Uterus (tissue), 3 donors: ENCODE measurements at regions not wholly inside any gene's neighbourhood (a gene's known extent, or its start where the extent isn't known, plus 50 kb on each side); places are given as distances from the start of the nearest gene placed in this dataset.

Experiments
- DNase-seq, 2 donors: peaks; one replicate each; pipeline ENCODE4 v3.0.0-alpha.2; 2019 to 2020
- H3K27ac ChIP-seq, 2 donors: fragments of 200-600 bp; sonication (generic); 1 replicate in 1 of 2; 2 replicates in 1 of 2; pipeline ENCODE4 v1.5.1; 2016 to 2018
- H3K27me3 ChIP-seq, 2 donors: fragments of 200-600 bp; sonication (generic); one replicate each; pipeline ENCODE4 v1.5.1; 2018 to 2019; ENCODE audit warnings: control low read depth in 1 of 2
- H3K36me3 ChIP-seq, 2 donors: fragments of 200-600 bp; sonication (generic); one replicate each; pipeline ENCODE4 v1.5.1; 2019; ENCODE audit warnings: control low read depth in 1 of 2
- H3K4me1 ChIP-seq, 2 donors: fragments of 200-600 bp; sonication (generic); one replicate each; pipeline ENCODE4 v1.5.1; 2018 to 2019; ENCODE audit warnings: control low read depth in 1 of 2
- H3K4me3 ChIP-seq, 2 donors: fragments of 200-600 bp; sonication (generic); 1 replicate in 1 of 2; 2 replicates in 1 of 2; pipeline ENCODE4 v1.5.1; 2018 to 2019; ENCODE audit warnings: mild to moderate bottlenecking in 1 of 2
- H3K9me3 ChIP-seq, 2 donors: fragments of 200-600 bp; sonication (generic); one replicate each; pipeline ENCODE4 v1.5.1; 2019; ENCODE audit warnings: control low read depth in 1 of 2
- CTCF ChIP-seq, 4 experiments: fragments of 200-600 bp in 2 of 4; fragments of 450-650 bp in 2 of 4; sonication (generic) in 2 of 4; IDR thresholded peaks; one replicate each; pipeline ENCODE4 v1.5.1; 2016 to 2019; ENCODE audit warnings: antibody characterized with exemption in 4 of 4, mild to moderate bottlenecking in 2 of 4, moderate library complexity in 1 of 4
- POLR2A ChIP-seq, 2 donors: fragments of 450-650 bp; IDR thresholded peaks; one replicate each; pipeline ENCODE4 v1.6.1; 2016; ENCODE audit warnings: antibody characterized with exemption in 2 of 2, mild to moderate bottlenecking in 1 of 2, moderate library complexity in 1 of 2
- intact Hi-C: fragments of 100-400 bp; cut with DNase I; formaldehyde crosslinking; loops from one replicate; pipeline ENCODE4 v1.15.1; 2023; ENCODE audit warnings: low total_unique reads
- donor health status: DM: yes; HTN: yes; CAD: no.

GRCh38 chr6:97914912-97915311 lies 631.9 kb upstream of the MMS22L start:
- H3K27ac ChIP-seq: no peak overlapping the region
- no peaks in the 10 kb centered on the region for H3K9me3 ChIP-seq
- H3K36me3 ChIP-seq: no peaks in the 10 kb centered on the region
- H3K27me3 ChIP-seq: no peaks in the 10 kb centered on the region
- intact Hi-C loops: no loop called here
- no peak overlapping the region for H3K4me3 ChIP-seq
- TF ChIP-seq CTCF (IDR thresholded peaks at IDR 0.05) (no peak), POLR2A (IDR thresholded peaks at IDR 0.05) (no peak)
- no peaks in the 10 kb centered on the region for H3K4me1 ChIP-seq
- no peak for DNase-seq

GRCh38 chr6:97915537-97915936 lies 632.5 kb upstream of the MMS22L start:
- Histone ChIP-seq H3K36me3 (no peaks in the 10 kb centered on the region), H3K27me3 (no peaks in the 10 kb centered on the region), H3K9me3 (no peaks in the 10 kb centered on the region), H3K4me3 (no peak overlapping the region), H3K27ac (no peak overlapping the region), H3K4me1 (no peaks in the 10 kb centered on the region)
- no peak for TF ChIP-seq POLR2A (IDR thresholded peaks at IDR 0.05)
- intact Hi-C loops: no loop called here
- no peak for DNase-seq

GRCh38 chr6:97917369-97917768 lies 634.4 kb upstream of the MMS22L start:
- intact Hi-C loops: no loop called here

GRCh38 chr6:97919046-97919445 lies 636.0 kb upstream of the MMS22L start:
- intact Hi-C loops: no loop called here

More at GRCh38 chr6:97917369-97917768, 634.4 kb upstream of the MMS22L start:
- TF ChIP-seq POLR2A (IDR thresholded peaks at IDR 0.05): no peak
- TF ChIP-seq CTCF (IDR thresholded peaks at IDR 0.05): no peak
- Histone ChIP-seq H3K9me3 (no peaks in the 10 kb centered on the region), H3K36me3 (no peaks in the 10 kb centered on the region), H3K4me3 (no peak overlapping the region), H3K4me1 (no peaks in the 10 kb centered on the region), H3K27ac (no peak overlapping the region), H3K27me3 (no peaks in the 10 kb centered on the region)
- DNase-seq: no peak

GRCh38 chr6:97919631-97920030 lies 636.6 kb upstream of the MMS22L start:
- H3K36me3 ChIP-seq: no peaks in the 10 kb centered on the region
- H3K4me3 ChIP-seq: no peak overlapping the region
- intact Hi-C loops: no loop called here
- H3K27ac ChIP-seq: no peak overlapping the region
- no peak for DNase-seq
- no peaks in the 10 kb centered on the region for H3K9me3 ChIP-seq
- no peaks in the 10 kb centered on the region for H3K4me1 ChIP-seq
- TF ChIP-seq CTCF (IDR thresholded peaks at IDR 0.05) (no peak), POLR2A (IDR thresholded peaks at IDR 0.05) (no peak)
- no peaks in the 10 kb centered on the region for H3K27me3 ChIP-seq

More at GRCh38 chr6:97919046-97919445, 636.0 kb upstream of the MMS22L start:
- H3K9me3 ChIP-seq: no peaks in the 10 kb centered on the region
- TF ChIP-seq POLR2A (IDR thresholded peaks at IDR 0.05) (no peak), CTCF (IDR thresholded peaks at IDR 0.05) (no peak)
- no peaks in the 10 kb centered on the region for H3K36me3 ChIP-seq
- no peaks in the 10 kb centered on the region for H3K4me1 ChIP-seq
- no peak overlapping the region for H3K27ac ChIP-seq
- H3K4me3 ChIP-seq: no peak overlapping the region
- no peaks in the 10 kb centered on the region for H3K27me3 ChIP-seq
- no peak for DNase-seq

GRCh38 chr6:97923249-97923648 lies 640.2 kb upstream of the MMS22L start:
- Histone ChIP-seq H3K4me1 (no peaks in the 10 kb centered on the region), H3K27me3 (no peaks in the 10 kb centered on the region), H3K4me3 (no peak overlapping the region), H3K27ac (no peak overlapping the region), H3K36me3 (no peaks in the 10 kb centered on the region), H3K9me3 (no peaks in the 10 kb centered on the region)
- intact Hi-C loops: no loop called here
- DNase-seq: no peak
- TF ChIP-seq CTCF (IDR thresholded peaks at IDR 0.05) (no peak), POLR2A (IDR thresholded peaks at IDR 0.05) (no peak)
